ENCODE measurements at regions not wholly inside any gene's neighbourhood (a gene's known extent, or its start where the extent isn't known, plus 50 kb on each side); places are given as distances from the start of the nearest gene placed in this dataset.
"Not testable (repeated sequence)": the region's sequence is repeated elsewhere in the genome, so short reads cannot be mapped to it uniquely, and the experiment has no call there.

DNA sequence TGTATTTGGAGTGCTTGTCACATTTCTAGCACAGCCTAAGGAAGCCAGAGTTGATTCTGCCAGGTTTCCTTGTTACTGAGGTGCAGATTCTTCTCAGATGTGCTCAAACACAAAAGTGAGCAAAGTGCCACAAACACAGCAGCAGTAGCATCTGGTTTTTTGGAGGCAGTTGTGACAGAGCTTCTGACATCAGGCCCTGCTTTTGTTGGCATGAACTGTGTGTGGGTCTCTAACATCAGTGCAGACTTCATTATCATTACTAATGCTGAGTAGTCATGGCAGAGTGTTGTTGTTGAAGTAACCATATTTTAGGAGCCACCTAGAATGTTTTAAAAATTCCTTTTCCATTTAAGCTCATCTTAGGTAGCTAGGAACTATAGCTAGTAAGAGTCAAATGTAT, 656.6 kb downstream of the ANKRD50 start:
- intact Hi-C loops (cut with DNase I), result no loop called here

DNA sequence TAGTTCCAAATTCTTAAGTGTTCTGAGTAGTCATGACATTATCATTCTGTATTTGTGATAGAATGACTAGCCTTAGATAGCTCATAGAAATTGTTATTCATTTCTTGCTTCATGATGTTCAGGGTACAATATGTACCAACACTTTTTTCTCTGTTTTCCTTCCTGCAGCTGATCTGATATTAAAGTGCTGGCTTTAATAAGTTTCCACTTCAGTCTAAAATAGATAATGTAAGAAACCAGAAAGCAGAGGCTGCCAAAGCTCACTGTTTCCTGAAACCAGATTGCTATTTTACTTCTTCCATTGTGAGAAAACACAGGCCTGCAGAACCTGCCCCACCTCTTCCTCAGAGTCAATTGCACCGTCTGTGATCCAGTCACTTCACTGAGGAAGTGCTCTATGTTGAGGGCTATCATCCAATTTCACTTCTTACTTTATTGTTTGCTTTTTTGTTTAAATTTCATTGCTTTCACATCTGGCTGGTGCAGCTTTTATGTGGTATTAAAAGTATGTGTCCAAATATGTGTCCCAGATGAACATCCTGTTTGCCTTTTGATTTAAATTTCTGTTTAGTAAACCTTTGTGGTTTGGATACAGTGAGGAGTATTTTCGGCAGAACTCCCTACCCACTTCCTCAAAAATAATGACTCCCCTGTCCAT, 652.1 kb downstream of the ANKRD50 start:
- intact Hi-C loops (cut with DNase I), result no loop called here
- no peak for DNase-seq

More for the DNA sequence above, 656.6 kb downstream of the ANKRD50 start:
- DNase-seq, result no peak

DNA sequence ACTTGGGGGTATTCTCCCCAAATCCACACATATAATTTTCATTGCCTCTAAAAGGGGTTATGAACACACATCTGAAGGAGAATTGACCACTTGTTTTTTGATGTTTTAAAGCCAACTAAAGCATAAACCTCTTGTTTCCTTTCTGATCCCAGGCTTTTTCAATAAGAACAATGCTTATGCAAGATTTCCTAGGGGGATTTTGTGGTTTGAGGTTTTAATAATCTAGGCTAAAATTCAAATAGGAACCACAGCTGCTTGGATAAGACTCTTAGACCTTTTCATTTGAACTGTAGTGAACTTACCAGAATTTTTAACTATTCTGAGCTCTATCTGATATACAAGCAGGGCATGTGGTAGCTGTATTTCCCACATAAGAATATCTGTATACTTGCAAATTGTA, 651.1 kb downstream of the ANKRD50 start:
- DNase-seq, result no peak
- intact Hi-C loops (cut with DNase I), result no loop called here

GRCh38 chr4:124065422-124065821, 647.1 kb downstream of the ANKRD50 start:
- intact Hi-C loops (cut with DNase I), result no loop called here
- DNase-seq, result no peak

- intact Hi-C loops (cut with DNase I), result no loop called here
- no peak for DNase-seq
These were observed 646.6 kb downstream of the ANKRD50 start for GRCh38 chr4:124065936-124066335.

GRCh38 chr4:124066595-124066994, 645.9 kb downstream of the ANKRD50 start:
- no peak for DNase-seq
- intact Hi-C loops (cut with DNase I), result no loop called here

DNA sequence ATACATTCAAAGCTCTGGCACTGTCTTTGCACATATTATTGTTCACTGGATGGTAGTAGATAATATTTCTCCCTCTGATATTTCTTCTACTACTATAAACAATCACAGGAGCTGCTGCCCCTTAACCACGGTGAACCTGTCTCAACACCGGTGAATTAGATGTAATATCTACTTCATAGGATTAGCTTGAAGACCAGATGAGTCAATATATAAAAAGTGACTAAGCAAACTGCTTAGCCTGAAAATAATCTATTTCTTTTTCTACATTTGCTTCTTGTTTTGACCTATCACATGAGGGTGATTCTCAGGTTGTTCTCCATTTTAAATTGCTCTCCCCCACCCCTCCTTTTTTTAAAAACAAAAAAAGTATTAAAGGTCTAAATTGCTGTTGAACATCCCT, 645.5 kb downstream of the ANKRD50 start:
- intact Hi-C loops (cut with DNase I), result no loop called here

DNA sequence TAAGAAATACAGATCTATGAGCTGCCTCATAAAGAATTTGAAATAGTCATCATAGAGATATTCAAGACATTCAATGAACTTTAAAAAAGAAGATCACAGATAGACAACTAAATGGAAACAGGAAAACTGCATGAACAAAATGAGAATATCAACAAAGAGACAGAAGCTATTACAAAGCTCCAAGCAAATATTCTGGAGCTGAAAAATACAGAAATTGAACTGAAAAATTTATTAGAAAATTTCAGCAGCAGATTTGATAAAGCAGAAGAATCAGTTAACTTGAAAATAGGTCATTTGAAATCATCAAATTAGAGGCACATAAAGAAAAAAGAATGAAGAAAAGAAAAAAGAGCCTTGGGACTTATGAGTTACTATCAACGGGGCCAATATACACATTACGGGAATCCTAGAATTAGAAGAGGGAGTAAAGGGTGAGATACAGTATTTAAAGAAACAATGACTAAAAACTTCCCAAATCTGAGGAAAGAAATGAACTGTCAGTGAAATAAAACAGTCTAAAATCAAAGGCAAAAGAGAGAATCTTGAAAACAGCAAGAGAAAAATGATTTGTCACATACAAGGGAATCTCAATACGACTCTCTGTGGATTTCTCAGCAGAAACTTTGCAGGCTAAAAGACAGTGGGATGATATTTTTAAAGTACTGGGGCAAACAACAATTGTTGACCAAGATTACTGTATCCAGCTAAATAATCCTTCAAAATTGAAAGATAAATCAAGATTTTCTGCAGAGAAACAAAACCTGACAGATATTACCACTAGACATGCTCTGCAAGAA, 641.6 kb downstream of the ANKRD50 start:
- intact Hi-C loops (cut with DNase I), result no loop called here
- no peak for DNase-seq

More for the DNA sequence above, 645.5 kb downstream of the ANKRD50 start:
- DNase-seq, result no peak

GRCh38 chr4:124075276-124075675, 637.3 kb downstream of the ANKRD50 start:
- DNase-seq; intact Hi-C loops (cut with DNase I): not testable (repeated sequence)

GRCh38 chr4:124079174-124079780, 633.3 kb downstream of the ANKRD50 start:
- intact Hi-C loops (cut with DNase I), result no loop called here
- DNase-seq, result no peak

DNA sequence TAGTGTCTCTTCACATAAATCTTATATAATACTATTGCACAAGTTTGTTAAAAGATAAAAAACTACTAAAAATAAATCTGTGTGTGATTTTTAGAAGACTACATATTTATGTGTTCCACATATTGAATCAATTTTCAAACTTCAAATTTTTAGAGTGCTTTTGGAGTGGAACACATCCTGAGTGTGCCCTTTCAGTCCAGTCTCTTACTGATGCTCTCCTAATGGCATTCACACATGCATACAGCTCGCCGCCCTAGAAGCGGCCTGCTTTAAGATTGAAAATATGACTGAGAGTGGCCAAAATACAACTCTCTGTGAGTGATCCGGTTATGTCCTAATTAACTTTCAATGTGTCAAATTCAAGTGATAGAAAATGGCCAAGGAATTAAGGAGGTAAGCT, 628.8 kb downstream of the ANKRD50 start:
- DNase-seq, result no peak
- intact Hi-C loops (cut with DNase I), result no loop called here

- no peak for DNase-seq
- intact Hi-C loops (cut with DNase I), result no loop called here
These were observed 626.9 kb downstream of the ANKRD50 start for GRCh38 chr4:124085561-124086180.

GRCh38 chr4:124090021-124090420, 622.5 kb downstream of the ANKRD50 start:
- no peak for DNase-seq
- intact Hi-C loops (cut with DNase I), result no loop called here

DNA sequence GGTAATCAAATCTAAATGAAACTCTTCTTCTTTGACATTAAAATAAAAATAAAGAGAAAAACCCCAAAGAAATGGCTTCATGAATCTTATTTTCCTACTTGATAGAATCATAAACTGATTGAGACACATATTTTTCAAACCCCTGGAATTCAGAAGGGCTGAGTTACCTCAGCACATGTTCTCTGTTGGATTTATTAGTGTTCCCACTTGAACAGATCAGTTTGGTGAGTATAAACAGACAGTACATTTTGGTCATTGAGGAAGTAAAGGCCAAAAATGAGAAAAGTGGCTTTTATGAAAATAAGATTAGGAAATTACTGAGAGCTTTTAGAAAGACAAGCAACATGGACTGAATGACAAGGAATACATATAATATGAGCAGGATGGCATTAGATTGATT, 620.4 kb downstream of the ANKRD50 start:
- no peak for DNase-seq

DNA sequence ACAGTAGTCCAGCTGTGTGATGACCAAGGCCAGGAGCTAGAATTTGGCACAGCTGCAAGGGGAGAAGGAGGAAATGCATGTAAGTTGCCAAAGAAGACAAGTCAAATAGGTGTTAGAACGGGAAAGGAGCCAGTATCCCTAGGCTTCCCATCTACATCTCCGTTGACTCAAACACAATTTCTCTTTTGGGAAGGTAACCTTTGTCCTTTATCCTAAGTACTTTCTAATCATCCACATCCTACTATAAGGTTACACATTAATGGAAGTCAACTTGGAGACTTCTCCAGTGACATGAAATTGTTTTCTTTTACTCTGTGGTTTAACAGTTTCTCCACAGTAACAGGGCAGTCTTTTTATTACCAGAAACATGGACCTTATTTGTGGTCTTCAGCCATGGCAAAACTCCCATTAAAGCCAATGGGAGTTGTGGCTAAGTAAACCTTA, 620.0 kb downstream of the ANKRD50 start:
- intact Hi-C loops (cut with DNase I), result no loop called here
- DNase-seq, result no peak

More for the DNA sequence above, 620.4 kb downstream of the ANKRD50 start:
- intact Hi-C loops (cut with DNase I), result no loop called here

DNA sequence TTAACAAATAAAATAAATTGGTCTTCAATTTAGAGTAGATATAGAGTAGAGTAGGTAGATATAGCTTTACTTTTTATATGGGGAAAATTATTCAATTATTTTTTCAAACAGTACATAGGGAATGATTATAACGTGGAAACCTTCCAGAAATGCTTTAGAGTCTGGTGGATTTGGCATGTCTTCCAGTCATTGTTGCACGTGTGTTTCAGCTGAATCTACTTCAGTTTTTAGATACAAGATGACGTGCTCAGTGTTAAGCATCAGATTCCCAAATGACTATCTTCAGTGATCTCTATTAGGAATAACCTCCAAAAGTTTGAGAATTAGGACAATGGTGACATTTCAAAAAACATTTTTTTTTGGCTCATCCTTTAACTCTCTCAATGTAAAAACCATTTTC, 616.9 kb downstream of the ANKRD50 start:
- intact Hi-C loops (cut with DNase I), result no loop called here
- DNase-seq, result no peak

GRCh38 chr4:124096290-124096689, 616.2 kb downstream of the ANKRD50 start:
- intact Hi-C loops (cut with DNase I), result no loop called here
- DNase-seq, result no peak

DNA sequence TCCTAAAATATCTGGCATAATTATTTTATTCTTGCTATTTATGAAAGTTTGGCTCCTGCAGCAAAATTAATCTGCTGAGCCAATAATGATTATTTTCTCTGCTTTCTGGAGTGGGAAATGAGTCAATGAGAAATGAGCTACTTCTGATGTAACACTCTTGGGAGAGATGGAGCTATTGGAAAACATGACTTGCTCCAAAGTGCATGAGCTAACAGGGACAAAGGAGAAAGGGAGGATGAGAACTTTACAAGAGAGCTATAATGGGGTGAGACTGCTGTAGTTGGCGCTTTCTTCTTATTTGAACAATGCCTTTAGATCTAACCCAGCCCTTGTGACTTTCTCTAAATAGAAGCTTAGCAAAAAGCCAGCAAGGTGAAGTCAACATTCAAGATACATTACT, 615.1 kb downstream of the ANKRD50 start:
- intact Hi-C loops (cut with DNase I), result no loop called here

DNA sequence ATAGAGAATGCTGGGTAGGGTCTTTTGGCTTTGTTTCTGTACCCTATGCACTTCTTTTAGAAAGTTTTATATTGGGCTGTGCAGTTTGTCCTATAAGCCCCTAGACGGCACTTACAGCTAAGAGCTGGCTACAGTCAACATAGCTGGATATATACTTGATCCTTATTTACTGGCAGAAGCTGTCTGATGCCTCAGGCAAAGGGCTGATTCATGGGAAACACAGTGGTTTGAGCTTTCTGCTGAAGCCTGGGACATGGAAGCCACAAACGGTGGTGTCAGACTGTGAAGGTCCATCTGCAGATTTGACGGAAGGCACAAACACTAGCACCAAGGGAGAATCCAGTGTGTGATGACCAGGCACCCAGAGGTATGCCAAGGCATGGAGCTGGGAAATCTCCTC, 608.4 kb downstream of the ANKRD50 start:
- intact Hi-C loops (cut with DNase I), result no loop called here

More for the DNA sequence above, 615.1 kb downstream of the ANKRD50 start:
- DNase-seq, result no peak

DNA sequence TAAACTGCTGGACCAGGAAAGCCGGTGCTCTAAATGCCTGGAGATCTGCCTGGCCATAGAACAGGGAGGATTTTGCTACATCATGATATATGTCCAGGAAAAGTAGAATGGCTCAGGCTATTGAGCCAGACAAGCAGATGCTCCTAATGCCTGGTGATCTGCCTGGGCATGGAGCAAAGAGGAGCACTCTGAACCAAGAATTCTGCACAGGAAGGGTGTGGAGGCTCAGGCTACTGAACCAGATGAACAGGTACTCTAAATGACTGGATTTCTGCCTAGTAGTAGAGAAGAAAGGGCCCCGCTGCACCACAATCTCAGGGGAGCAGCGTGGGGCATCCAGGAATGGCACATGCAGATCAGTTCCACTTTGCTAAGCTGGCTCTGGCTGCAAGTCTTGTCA, 607.9 kb downstream of the ANKRD50 start:
- peak in 1 of 10 donors; percentile 51 for DNase-seq
- intact Hi-C loops (cut with DNase I), result no loop called here

More for the DNA sequence above, 608.4 kb downstream of the ANKRD50 start:
- DNase-seq, result no peak

- DNase-seq, result no peak
- intact Hi-C loops (cut with DNase I), result no loop called here
These were observed 607.3 kb downstream of the ANKRD50 start for GRCh38 chr4:124105212-124105611.

Measured in posterior cingulate gyrus (tissue), 11 donors.